HL-60 (cell line): ENCODE measurements at regions not wholly inside any gene's neighbourhood (a gene's known extent, or its start where the extent isn't known, plus 50 kb on each side); places are given as distances from the start of the nearest gene placed in this dataset.

ENCODE experiments used
- DNase-seq, 2 experiments: peaks; one replicate each; pipeline ENCODE4 v3.0.0-alpha.2; 2010 to 2020; ENCODE audit warnings: low read depth in 1 of 2, low spot score in 1 of 2
- H3K27ac ChIP-seq: fragments of 250-450 bp; sonication (Bioruptor Pico); replicated peaks from 2 replicates; pipeline ENCODE4 v1.5.1; 2020; ENCODE audit warnings: mild to moderate bottlenecking, moderate library complexity
- H3K27me3 ChIP-seq: fragments of 250-450 bp; sonication (Bioruptor Pico); 2 replicates; pipeline ENCODE4 v1.5.1; 2021; ENCODE audit warnings: mild to moderate bottlenecking, moderate library complexity; ENCODE audit not compliant: insufficient read depth, poor library complexity, severe bottlenecking
- H3K4me3 ChIP-seq: replicated peaks from 2 replicates; pipeline ENCODE4 v1.5.1; 2011; ENCODE audit warnings: mild to moderate bottlenecking, control low read depth, low read length; ENCODE audit not compliant: insufficient read depth
- CTCF ChIP-seq: IDR thresholded peaks from one replicate; pipeline ENCODE4 v1.5.1; 2011; ENCODE audit warnings: low read length, control low read depth, inconsistent platforms; ENCODE audit not compliant: insufficient read depth
- GABPA ChIP-seq: IDR thresholded peaks from 2 replicates; pipeline ENCODE4 v1.6.1; 2012; ENCODE audit warnings: low read depth
- POLR2AphosphoS5 ChIP-seq: IDR thresholded peaks from 2 replicates; pipeline ENCODE4 v1.6.1; 2012; ENCODE audit warnings: low read depth
- REST ChIP-seq: IDR thresholded peaks from 2 replicates; pipeline ENCODE4 v1.6.1; 2012; ENCODE audit warnings: low read depth; ENCODE audit not compliant: insufficient replicate concordance
- SPI1 ChIP-seq: IDR thresholded peaks from 2 replicates; pipeline ENCODE4 v1.6.1; 2012; ENCODE audit warnings: low read depth, mild to moderate bottlenecking, borderline replicate concordance

GRCh38 chr1:238318294-238319110 lies 427.8 kb upstream of the ZP4 start:
- no peak for DNase-seq

GRCh38 chr1:238312969-238313368 lies 422.2 kb upstream of the ZP4 start:
- DNase-seq: no peak
- no peak overlapping the region for H3K4me3 ChIP-seq
- TF ChIP-seq CTCF (no peak), SPI1 (no peak), GABPA (no peak), REST (no peak), POLR2AphosphoS5 (no peak)
- no peak overlapping the region for H3K27ac ChIP-seq
- no peaks in the 10 kb centered on the region for H3K27me3 ChIP-seq

More at GRCh38 chr1:238318294-238319110, 427.8 kb upstream of the ZP4 start:
- Histone ChIP-seq H3K4me3 (no peak overlapping the region), H3K27ac (no peak overlapping the region), H3K27me3 (no peaks in the 10 kb centered on the region)
- no peak for TF ChIP-seq CTCF
- TF ChIP-seq POLR2AphosphoS5: no peak
- no peak for TF ChIP-seq GABPA
- TF ChIP-seq SPI1: no peak
- TF ChIP-seq REST: no peak

GRCh38 chr1:238306411-238306810 lies 415.7 kb upstream of the ZP4 start:
- H3K27me3 ChIP-seq: no peaks in the 10 kb centered on the region
- H3K27ac ChIP-seq: no peak overlapping the region
- no peak for DNase-seq
- no peak for TF ChIP-seq GABPA
- no peak for TF ChIP-seq REST
- TF ChIP-seq POLR2AphosphoS5: no peak
- TF ChIP-seq CTCF: no peak
- TF ChIP-seq SPI1: no peak
- no peak overlapping the region for H3K4me3 ChIP-seq
